ENCODE measurements at regions not wholly inside any gene's neighbourhood (a gene's known extent, or its start where the extent isn't known, plus 50 kb on each side); places are given as distances from the start of the nearest gene placed in this dataset.

- Histone ChIP-seq H3K4me1 (peaks cover 0 to 13% (median 2%) of the 10 kb centered on the region in 4 donors), H3K9me3 (peaks cover 0 to 5% (median 0%) of the 10 kb centered on the region in 4 donors), H3K4me3 (no peak overlapping the region), H3K36me3 (no peaks in the 10 kb centered on the region), H3K27me3 (no peaks in the 10 kb centered on the region), H3K27ac (peak overlapping the region in 2 of 4 donors; percentile 0 to 22)
- no peak for DNase-seq
- 78 to 82% methylated on average over 3 of the region's 3 CpGs for WGBS, 2 donors
- intact Hi-C loops (cut with DNase I) = no loop called here
- no peak for TF ChIP-seq POLR2A (IDR thresholded peaks at IDR 0.05)
- TF ChIP-seq CTCF (IDR thresholded peaks at IDR 0.05) = no peak
- TF ChIP-seq EP300 (IDR thresholded peaks at IDR 0.05) = no peak
- TF ChIP-seq POLR2AphosphoS5 (IDR thresholded peaks at IDR 0.05) = peak in 2 of 4 donors; percentile 32 to 52
Observed at GRCh38 chr4:127103681-127104115, 529.1 kb upstream of the INTU start.

GRCh38 chr4:127113844-127114362 is 518.9 kb upstream of the INTU start:
- Histone ChIP-seq H3K36me3 (no peaks in the 10 kb centered on the region), H3K27ac (no peak overlapping the region), H3K4me3 (no peak overlapping the region), H3K9me3 (no peaks in the 10 kb centered on the region), H3K27me3 (no peaks in the 10 kb centered on the region), H3K4me1 (no peaks in the 10 kb centered on the region)
- intact Hi-C loops (cut with DNase I) = no loop called here
- DNase-seq = no peak
- TF ChIP-seq CTCF (IDR thresholded peaks at IDR 0.05) = no peak
- TF ChIP-seq POLR2A (IDR thresholded peaks at IDR 0.05) = no peak
- no peak for TF ChIP-seq EP300 (IDR thresholded peaks at IDR 0.05)
- TF ChIP-seq POLR2AphosphoS5 (IDR thresholded peaks at IDR 0.05) = no peak

- WGBS, 2 donors = 58 to 74% methylated on average over 3 of the region's 3 CpGs
- no peaks in the 10 kb centered on the region for H3K27me3 ChIP-seq
- DNase-seq = no peak
- intact Hi-C loops (cut with DNase I) = no loop called here
- H3K9me3 ChIP-seq = no peaks in the 10 kb centered on the region
- no peak overlapping the region for H3K27ac ChIP-seq
- H3K4me3 ChIP-seq = no peak overlapping the region
- TF ChIP-seq CTCF (IDR thresholded peaks at IDR 0.05) (no peak), POLR2AphosphoS5 (IDR thresholded peaks at IDR 0.05) (no peak), POLR2A (IDR thresholded peaks at IDR 0.05) (no peak), EP300 (IDR thresholded peaks at IDR 0.05) (no peak)
- H3K4me1 ChIP-seq = no peaks in the 10 kb centered on the region
- H3K36me3 ChIP-seq = no peaks in the 10 kb centered on the region
Observed at GRCh38 chr4:127118681-127119080, 514.1 kb upstream of the INTU start.

GRCh38 chr4:127120441-127121090 is 512.2 kb upstream of the INTU start:
- H3K27me3 ChIP-seq = no peaks in the 10 kb centered on the region
- no peaks in the 10 kb centered on the region for H3K4me1 ChIP-seq
- intact Hi-C loops (cut with DNase I) = no loop called here
- no peak for TF ChIP-seq EP300 (IDR thresholded peaks at IDR 0.05)
- TF ChIP-seq CTCF (IDR thresholded peaks at IDR 0.05) = no peak
- TF ChIP-seq POLR2A (IDR thresholded peaks at IDR 0.05) = no peak
- no peak for TF ChIP-seq POLR2AphosphoS5 (IDR thresholded peaks at IDR 0.05)
- 79 to 86% methylated on average over 11 of the region's 11 CpGs for WGBS, 2 donors
- H3K9me3 ChIP-seq = no peaks in the 10 kb centered on the region
- no peak for DNase-seq
- no peak overlapping the region for H3K4me3 ChIP-seq
- H3K27ac ChIP-seq = no peak overlapping the region
- no peaks in the 10 kb centered on the region for H3K36me3 ChIP-seq

GRCh38 chr4:127124919-127125318 is 507.8 kb upstream of the INTU start:
- Histone ChIP-seq H3K9me3 (no peaks in the 10 kb centered on the region), H3K4me3 (no peak overlapping the region), H3K36me3 (no peaks in the 10 kb centered on the region), H3K4me1 (no peaks in the 10 kb centered on the region), H3K27ac (no peak overlapping the region), H3K27me3 (no peaks in the 10 kb centered on the region)
- WGBS, 2 donors = 81 to 82% methylated on average over 2 of the region's 2 CpGs
- DNase-seq = no peak
- intact Hi-C loops (cut with DNase I) = no loop called here
- TF ChIP-seq POLR2AphosphoS5 (IDR thresholded peaks at IDR 0.05) = no peak
- TF ChIP-seq EP300 (IDR thresholded peaks at IDR 0.05) = no peak
- TF ChIP-seq POLR2A (IDR thresholded peaks at IDR 0.05) = no peak
- TF ChIP-seq CTCF (IDR thresholded peaks at IDR 0.05) = no peak
